ENCODE measurements at regions not wholly inside any gene's neighbourhood (a gene's known extent, or its start where the extent isn't known, plus 50 kb on each side); places are given as distances from the start of the nearest gene placed in this dataset.

- TF ChIP-seq CTCF (IDR thresholded peaks at IDR 0.05; ENCODE audit: insufficient read depth, low read length) (no peak), POLR2AphosphoS5 (IDR thresholded peaks at IDR 0.05; ENCODE audit: low read depth) (no peak)
These were observed 55.0 kb upstream of the HMCN1 start for GRCh38 chr1:185679220-185679619.

All from HL-60 (cell line).